Neural progenitor cell (in vitro differentiated cells): ENCODE measurements at regions not wholly inside any gene's neighbourhood (a gene's known extent, or its start where the extent isn't known, plus 50 kb on each side); places are given as distances from the start of the nearest gene placed in this dataset.

Experiments used
- DNase-seq: peaks from one replicate; pipeline ENCODE4 v3.0.0-alpha.2; 2016; ENCODE audit warnings: low spot score
- H2AFZ ChIP-seq: fragments of 200-600 bp; sonication (generic); replicated peaks from 2 replicates; pipeline ENCODE4 v1.6.1; 2016; ENCODE audit warnings: antibody characterized with exemption
- H3F3A ChIP-seq: fragments of 200-600 bp; sonication (generic); 2 replicates; pipeline ENCODE4 v1.6.1; 2016; ENCODE audit warnings: antibody characterized with exemption, low read depth
- H3K27ac ChIP-seq: fragments of 200-600 bp; sonication (generic); 2 replicates; pipeline ENCODE4 v1.5.1; 2016; ENCODE audit warnings: mild to moderate bottlenecking
- H3K27me3 ChIP-seq: fragments of 200-600 bp; sonication (generic); 2 replicates; pipeline ENCODE4 v1.6.1; 2016; ENCODE audit warnings: mild to moderate bottlenecking, moderate library complexity
- H3K36me3 ChIP-seq: fragments of 200-600 bp; sonication (generic); 2 replicates; pipeline ENCODE4 v1.5.1; 2016
- H3K4me1 ChIP-seq: fragments of 200-600 bp; sonication (generic); 2 replicates; pipeline ENCODE4 v1.6.1; 2016; ENCODE audit warnings: mixed run types
- H3K4me2 ChIP-seq: fragments of 200-600 bp; sonication (generic); 2 replicates; pipeline ENCODE4 v1.6.1; 2016
- H3K4me3 ChIP-seq: fragments of 200-600 bp; sonication (generic); 2 replicates; pipeline ENCODE4 v1.5.1; 2016
- H3K79me2 ChIP-seq: fragments of 200-600 bp; sonication (generic); 2 replicates; pipeline ENCODE4 v1.6.1; 2016; ENCODE audit warnings: low read depth
- H3K9ac ChIP-seq: fragments of 200-600 bp; sonication (generic); 2 replicates; pipeline ENCODE4 v1.6.1; 2016
- H3K9me3 ChIP-seq: fragments of 200-600 bp; sonication (generic); 2 replicates; pipeline ENCODE4 v1.5.1; 2016; ENCODE audit warnings: low read depth
- H4K20me1 ChIP-seq: fragments of 200-600 bp; sonication (generic); 2 replicates; pipeline ENCODE4 v1.6.1; 2016; ENCODE audit warnings: low read depth
- H3K27ac Mint-ChIP-seq: 3 replicates; pipeline ENCODE4 v1.8.0; 2021; ENCODE audit warnings: mixed read lengths
- H3K27me3 Mint-ChIP-seq: 2 replicates; pipeline ENCODE4 v1.8.0; 2022; ENCODE audit warnings: low read depth, mild to moderate bottlenecking, inconsistent platforms, moderate library complexity, mixed read lengths; ENCODE audit not compliant: insufficient read depth
- H3K36me3 Mint-ChIP-seq: 3 replicates; pipeline ENCODE4 v1.8.0; 2021; ENCODE audit warnings: mixed read lengths
- H3K4me1 Mint-ChIP-seq: 3 replicates; pipeline ENCODE4 v1.8.0; 2021; ENCODE audit warnings: mixed read lengths
- H3K4me3 Mint-ChIP-seq: 3 replicates; pipeline ENCODE4 v1.8.0; 2021; ENCODE audit warnings: mild to moderate bottlenecking, moderate library complexity, mixed read lengths
- H3K9me3 Mint-ChIP-seq: 3 replicates; pipeline ENCODE4 v1.8.0; 2020; ENCODE audit warnings: mixed read lengths
- CTCF ChIP-seq: fragments of 200-600 bp; sonication (generic); IDR thresholded peaks from 2 replicates; pipeline ENCODE4 v1.5.1; 2017; ENCODE audit warnings: antibody characterized with exemption, mild to moderate bottlenecking
- EZH2 ChIP-seq: fragments of 200-600 bp; sonication (generic); IDR thresholded peaks from 2 replicates; pipeline ENCODE4 v1.6.1; 2017; ENCODE audit warnings: antibody characterized with exemption, mild to moderate bottlenecking, moderate library complexity
- EZH2phosphoT487 ChIP-seq: fragments of 200-600 bp; sonication (generic); IDR thresholded peaks from 2 replicates; pipeline ENCODE4 v1.6.1; 2017; ENCODE audit warnings: antibody characterized with exemption

GRCh38 chr4:27223326-27223725 lies 362.7 kb downstream of the STIM2 start:
- peak overlapping the region; percentile 50 for H3K27ac Mint-ChIP-seq
- Histone ChIP-seq H3K36me3 (no peaks in the 10 kb centered on the region), H4K20me1 (no peaks in the 10 kb centered on the region), H3F3A (no peaks in the 10 kb centered on the region), H3K4me2 (no peak overlapping the region), H3K4me3 (no peak overlapping the region), H3K27me3 (no peaks in the 10 kb centered on the region), H3K4me1 (no peaks in the 10 kb centered on the region), H3K79me2 (no peaks in the 10 kb centered on the region), H3K9ac (no peak overlapping the region), H3K9me3 (no peaks in the 10 kb centered on the region), H3K27ac (no peak overlapping the region), H2AFZ (no peak overlapping the region)
- H3K4me3 Mint-ChIP-seq = no peak overlapping the region
- H3K9me3 Mint-ChIP-seq = no peaks in the 10 kb centered on the region
- no peaks in the 10 kb centered on the region for H3K36me3 Mint-ChIP-seq
- no peak for TF ChIP-seq EZH2phosphoT487
- no peak for TF ChIP-seq EZH2
- no peak for TF ChIP-seq CTCF
- DNase-seq = no peak
- no peaks in the 10 kb centered on the region for H3K4me1 Mint-ChIP-seq
- no peaks in the 10 kb centered on the region for H3K27me3 Mint-ChIP-seq

GRCh38 chr4:27233531-27233930 lies 372.9 kb downstream of the STIM2 start:
- Mint-ChIP-seq H3K27me3 (no peaks in the 10 kb centered on the region), H3K9me3 (no peaks in the 10 kb centered on the region), H3K4me3 (no peak overlapping the region), H3K36me3 (no peaks in the 10 kb centered on the region), H3K27ac (no peak overlapping the region), H3K4me1 (no peaks in the 10 kb centered on the region)
- no peak overlapping the region for H2AFZ ChIP-seq
- no peaks in the 10 kb centered on the region for H3K4me1 ChIP-seq
- TF ChIP-seq CTCF = no peak
- no peak for TF ChIP-seq EZH2phosphoT487
- TF ChIP-seq EZH2 = no peak
- no peak overlapping the region for H3K4me3 ChIP-seq
- H3K4me2 ChIP-seq = no peak overlapping the region
- no peaks in the 10 kb centered on the region for H3K9me3 ChIP-seq
- no peaks in the 10 kb centered on the region for H3F3A ChIP-seq
- H3K27me3 ChIP-seq = no peaks in the 10 kb centered on the region
- H4K20me1 ChIP-seq = no peaks in the 10 kb centered on the region
- no peaks in the 10 kb centered on the region for H3K36me3 ChIP-seq
- no peak for DNase-seq
- H3K27ac ChIP-seq = no peak overlapping the region
- H3K79me2 ChIP-seq = no peaks in the 10 kb centered on the region
- no peak overlapping the region for H3K9ac ChIP-seq

GRCh38 chr4:27234306-27234899 lies 373.8 kb downstream of the STIM2 start:
- DNase-seq = no peak
- Histone ChIP-seq H3F3A (no peaks in the 10 kb centered on the region), H3K4me3 (no peak overlapping the region), H3K27ac (no peak overlapping the region), H3K36me3 (no peaks in the 10 kb centered on the region), H3K4me1 (no peaks in the 10 kb centered on the region), H3K9me3 (no peaks in the 10 kb centered on the region), H3K9ac (no peak overlapping the region), H4K20me1 (no peaks in the 10 kb centered on the region), H3K27me3 (no peaks in the 10 kb centered on the region), H2AFZ (no peak overlapping the region), H3K4me2 (no peak overlapping the region), H3K79me2 (no peaks in the 10 kb centered on the region)
- no peaks in the 10 kb centered on the region for H3K4me1 Mint-ChIP-seq
- no peaks in the 10 kb centered on the region for H3K36me3 Mint-ChIP-seq
- no peak overlapping the region for H3K4me3 Mint-ChIP-seq
- TF ChIP-seq CTCF (no peak), EZH2 (no peak), EZH2phosphoT487 (no peak)
- H3K27ac Mint-ChIP-seq = no peak overlapping the region
- no peaks in the 10 kb centered on the region for H3K9me3 Mint-ChIP-seq
- H3K27me3 Mint-ChIP-seq = no peaks in the 10 kb centered on the region
